Neural crest cell (in vitro differentiated cells): ENCODE measurements at regions not wholly inside any gene's neighbourhood (a gene's known extent, or its start where the extent isn't known, plus 50 kb on each side); places are given as distances from the start of the nearest gene placed in this dataset.

Source experiments
- DNase-seq: peaks from one replicate; pipeline ENCODE4 v3.0.0; 2021; ENCODE audit warnings: low read depth, mixed read lengths, low spot score
- H3K27ac Mint-ChIP-seq: one replicate; pipeline ENCODE4 v1.8.0; 2021; ENCODE audit warnings: mild to moderate bottlenecking, mixed read lengths; ENCODE audit not compliant: unreplicated experiment
- H3K27me3 Mint-ChIP-seq: 2 replicates; pipeline ENCODE4 v1.8.0; 2021; ENCODE audit warnings: low read depth, mild to moderate bottlenecking, mixed read lengths
- H3K36me3 Mint-ChIP-seq: 2 replicates; pipeline ENCODE4 v1.8.0; 2021; ENCODE audit warnings: low read depth, mild to moderate bottlenecking, mixed read lengths
- H3K4me1 Mint-ChIP-seq: 2 replicates; pipeline ENCODE4 v1.8.0; 2021; ENCODE audit warnings: mixed read lengths
- H3K4me3 Mint-ChIP-seq: one replicate; pipeline ENCODE4 v1.8.0; 2021; ENCODE audit warnings: mild to moderate bottlenecking, mixed read lengths
- H3K9me3 Mint-ChIP-seq: 2 replicates; pipeline ENCODE4 v1.8.0; 2021; ENCODE audit warnings: mixed read lengths
- CTCF ChIP-seq: fragments of 200-600 bp; sonication (generic); conservative IDR thresholded peaks from 2 replicates; pipeline ENCODE4 v1.5.0; 2021; ENCODE audit warnings: antibody characterized with exemption, mild to moderate bottlenecking

- H3K36me3 Mint-ChIP-seq = peaks cover 15% of the 10 kb centered on the region
- no peak for DNase-seq
- TF ChIP-seq CTCF = no peak
- H3K27ac Mint-ChIP-seq = no peak overlapping the region
- H3K9me3 Mint-ChIP-seq = peaks cover 6% of the 10 kb centered on the region
- H3K27me3 Mint-ChIP-seq = no peaks in the 10 kb centered on the region
- H3K4me1 Mint-ChIP-seq = peaks cover 6% of the 10 kb centered on the region
- H3K4me3 Mint-ChIP-seq = no peak overlapping the region
Observed at GRCh38 chr18:41613003-41613609, 341.9 kb upstream of the PIK3C3 start.

GRCh38 chr18:41604964-41605363 is 350.1 kb upstream of the PIK3C3 start:
- no peak for TF ChIP-seq CTCF
- no peak overlapping the region for H3K4me3 Mint-ChIP-seq
- H3K36me3 Mint-ChIP-seq = peaks cover 15% of the 10 kb centered on the region
- peaks cover 4% of the 10 kb centered on the region for H3K4me1 Mint-ChIP-seq
- no peak overlapping the region for H3K27ac Mint-ChIP-seq
- peaks cover 7% of the 10 kb centered on the region for H3K9me3 Mint-ChIP-seq
- H3K27me3 Mint-ChIP-seq = no peaks in the 10 kb centered on the region
- DNase-seq = no peak

- Mint-ChIP-seq H3K4me1 (peaks cover 7% of the 10 kb centered on the region), H3K4me3 (no peak overlapping the region), H3K9me3 (peaks cover 6% of the 10 kb centered on the region), H3K27me3 (no peaks in the 10 kb centered on the region), H3K27ac (no peak overlapping the region), H3K36me3 (peaks cover 8% of the 10 kb centered on the region)
- no peak for TF ChIP-seq CTCF
- no peak for DNase-seq
Observed at GRCh38 chr18:41602034-41602433, 353.0 kb upstream of the PIK3C3 start.

GRCh38 chr18:41600693-41601391 is 354.2 kb upstream of the PIK3C3 start:
- Mint-ChIP-seq H3K4me1 (peaks cover 7% of the 10 kb centered on the region), H3K4me3 (no peak overlapping the region), H3K27ac (no peak overlapping the region), H3K9me3 (no peaks in the 10 kb centered on the region), H3K36me3 (no peaks in the 10 kb centered on the region), H3K27me3 (no peaks in the 10 kb centered on the region)
- TF ChIP-seq CTCF = no peak
- no peak for DNase-seq

- Mint-ChIP-seq H3K27me3 (no peaks in the 10 kb centered on the region), H3K4me3 (no peak overlapping the region), H3K36me3 (no peaks in the 10 kb centered on the region), H3K4me1 (peaks cover 7% of the 10 kb centered on the region), H3K9me3 (no peaks in the 10 kb centered on the region), H3K27ac (no peak overlapping the region)
- no peak for DNase-seq
- no peak for TF ChIP-seq CTCF
Observed at GRCh38 chr18:41599466-41599865, 355.6 kb upstream of the PIK3C3 start.
